IPS-18a (cell line): ENCODE measurements at regions not wholly inside any gene's neighbourhood (a gene's known extent, or its start where the extent isn't known, plus 50 kb on each side); places are given as distances from the start of the nearest gene placed in this dataset.

Experiments used
- H3K27ac ChIP-seq: one replicate; pipeline ENCODE4 v1.5.1; 2013; ENCODE audit warnings: low read length
- H3K27me3 ChIP-seq: one replicate; pipeline ENCODE4 v1.6.1; 2013; ENCODE audit warnings: mild to moderate bottlenecking, low read length; ENCODE audit not compliant: control insufficient read depth, insufficient read depth
- H3K36me3 ChIP-seq: one replicate; pipeline ENCODE4 v1.6.1; 2013; ENCODE audit warnings: low read depth, low read length; ENCODE audit not compliant: control insufficient read depth
- H3K4me1 ChIP-seq: one replicate; pipeline ENCODE4 v1.6.1; 2013; ENCODE audit warnings: low read depth, low read length; ENCODE audit not compliant: control insufficient read depth
- H3K4me3 ChIP-seq: one replicate; pipeline ENCODE4 v1.5.1; 2013; ENCODE audit warnings: low read length
- H3K9ac ChIP-seq: one replicate; pipeline ENCODE4 v1.6.1; 2013; ENCODE audit warnings: mild to moderate bottlenecking, low read length, moderate library complexity
- H3K9me3 ChIP-seq: one replicate; pipeline ENCODE4 v1.6.1; 2013; ENCODE audit warnings: low read depth, low read length; ENCODE audit not compliant: control insufficient read depth

GRCh38 chr20:48205281-48205782 lies 420.1 kb upstream of the SULF2 start:
- Histone ChIP-seq H3K9ac (no peak overlapping the region), H3K27me3 (no peaks in the 10 kb centered on the region), H3K4me1 (no peaks in the 10 kb centered on the region), H3K9me3 (no peaks in the 10 kb centered on the region), H3K27ac (no peak overlapping the region), H3K36me3 (no peaks in the 10 kb centered on the region), H3K4me3 (no peak overlapping the region)

GRCh38 chr20:48204499-48204898 lies 419.2 kb upstream of the SULF2 start:
- Histone ChIP-seq H3K9me3 (no peaks in the 10 kb centered on the region), H3K4me1 (no peaks in the 10 kb centered on the region), H3K27ac (no peak overlapping the region), H3K36me3 (no peaks in the 10 kb centered on the region), H3K4me3 (no peak overlapping the region), H3K9ac (no peak overlapping the region), H3K27me3 (no peaks in the 10 kb centered on the region)

- no peak overlapping the region for H3K27ac ChIP-seq
- no peaks in the 10 kb centered on the region for H3K9me3 ChIP-seq
These were observed 418.0 kb upstream of the SULF2 start for GRCh38 chr20:48203252-48203651.

GRCh38 chr20:48202334-48203113 lies 417.2 kb upstream of the SULF2 start:
- Histone ChIP-seq H3K9me3 (no peaks in the 10 kb centered on the region), H3K27ac (no peak overlapping the region), H3K4me3 (no peak overlapping the region), H3K36me3 (no peaks in the 10 kb centered on the region), H3K9ac (no peak overlapping the region), H3K4me1 (no peaks in the 10 kb centered on the region), H3K27me3 (no peaks in the 10 kb centered on the region)

More at GRCh38 chr20:48203252-48203651, 418.0 kb upstream of the SULF2 start:
- H3K4me1 ChIP-seq, result no peaks in the 10 kb centered on the region
- H3K27me3 ChIP-seq, result no peaks in the 10 kb centered on the region
- no peaks in the 10 kb centered on the region for H3K36me3 ChIP-seq
- no peak overlapping the region for H3K9ac ChIP-seq
- no peak overlapping the region for H3K4me3 ChIP-seq

- no peak overlapping the region for H3K27ac ChIP-seq
- no peaks in the 10 kb centered on the region for H3K9me3 ChIP-seq
- H3K27me3 ChIP-seq, result no peaks in the 10 kb centered on the region
- H3K9ac ChIP-seq, result no peak overlapping the region
- no peak overlapping the region for H3K4me3 ChIP-seq
- H3K36me3 ChIP-seq, result no peaks in the 10 kb centered on the region
- H3K4me1 ChIP-seq, result no peaks in the 10 kb centered on the region
These were observed 416.6 kb upstream of the SULF2 start for GRCh38 chr20:48201885-48202284.

GRCh38 chr20:48201188-48201587 lies 415.9 kb upstream of the SULF2 start:
- H3K4me1 ChIP-seq, result no peaks in the 10 kb centered on the region
- H3K4me3 ChIP-seq, result no peak overlapping the region
- H3K9me3 ChIP-seq, result no peaks in the 10 kb centered on the region
- no peak overlapping the region for H3K9ac ChIP-seq
- H3K27ac ChIP-seq, result no peak overlapping the region
- H3K36me3 ChIP-seq, result no peaks in the 10 kb centered on the region
- H3K27me3 ChIP-seq, result no peaks in the 10 kb centered on the region

GRCh38 chr20:48198929-48199451 lies 413.7 kb upstream of the SULF2 start:
- no peak overlapping the region for H3K27ac ChIP-seq
- no peaks in the 10 kb centered on the region for H3K4me1 ChIP-seq
- no peaks in the 10 kb centered on the region for H3K9me3 ChIP-seq
- no peak overlapping the region for H3K4me3 ChIP-seq
- H3K9ac ChIP-seq, result no peak overlapping the region
- no peaks in the 10 kb centered on the region for H3K36me3 ChIP-seq
- no peaks in the 10 kb centered on the region for H3K27me3 ChIP-seq

GRCh38 chr20:48197066-48197465 lies 411.8 kb upstream of the SULF2 start:
- no peak overlapping the region for H3K9ac ChIP-seq
- no peaks in the 10 kb centered on the region for H3K36me3 ChIP-seq
- H3K27ac ChIP-seq, result no peak overlapping the region
- H3K27me3 ChIP-seq, result no peaks in the 10 kb centered on the region
- H3K4me3 ChIP-seq, result no peak overlapping the region
- H3K4me1 ChIP-seq, result no peaks in the 10 kb centered on the region
- H3K9me3 ChIP-seq, result no peaks in the 10 kb centered on the region

- H3K9ac ChIP-seq, result no peak overlapping the region
- H3K9me3 ChIP-seq, result no peaks in the 10 kb centered on the region
- H3K27me3 ChIP-seq, result no peaks in the 10 kb centered on the region
- H3K4me3 ChIP-seq, result no peak overlapping the region
- H3K36me3 ChIP-seq, result no peaks in the 10 kb centered on the region
- H3K4me1 ChIP-seq, result no peaks in the 10 kb centered on the region
- H3K27ac ChIP-seq, result no peak overlapping the region
These were observed 411.2 kb upstream of the SULF2 start for GRCh38 chr20:48196486-48196885.

- H3K36me3 ChIP-seq, result no peaks in the 10 kb centered on the region
- H3K4me3 ChIP-seq, result no peak overlapping the region
- H3K9ac ChIP-seq, result no peak overlapping the region
- no peaks in the 10 kb centered on the region for H3K9me3 ChIP-seq
- H3K4me1 ChIP-seq, result no peaks in the 10 kb centered on the region
- no peaks in the 10 kb centered on the region for H3K27me3 ChIP-seq
- H3K27ac ChIP-seq, result no peak overlapping the region
These were observed 410.7 kb upstream of the SULF2 start for GRCh38 chr20:48196001-48196400.

GRCh38 chr20:48195121-48195870 lies 410.0 kb upstream of the SULF2 start:
- H3K4me3 ChIP-seq, result no peak overlapping the region
- no peaks in the 10 kb centered on the region for H3K27me3 ChIP-seq
- no peaks in the 10 kb centered on the region for H3K9me3 ChIP-seq
- no peak overlapping the region for H3K27ac ChIP-seq
- no peaks in the 10 kb centered on the region for H3K4me1 ChIP-seq
- H3K36me3 ChIP-seq, result no peaks in the 10 kb centered on the region
- H3K9ac ChIP-seq, result no peak overlapping the region
